ENCODE measurements at regions not wholly inside any gene's neighbourhood (a gene's known extent, or its start where the extent isn't known, plus 50 kb on each side); places are given as distances from the start of the nearest gene placed in this dataset.

- Mint-ChIP-seq H3K4me3 (ENCODE audit: unreplicated experiment) (no peak overlapping the region), H3K27me3 (ENCODE audit: insufficient read depth, unreplicated experiment) (peaks cover 53% of the 10 kb centered on the region), H3K9me3 (ENCODE audit: unreplicated experiment) (no peaks in the 10 kb centered on the region), H3K4me1 (ENCODE audit: insufficient read depth, unreplicated experiment) (peaks cover 12% of the 10 kb centered on the region), H3K36me3 (ENCODE audit: insufficient read depth, unreplicated experiment) (no peaks in the 10 kb centered on the region), H3K27ac (ENCODE audit: low read depth, unreplicated experiment) (no peak overlapping the region)
- POLR2A ChIA-PET, result no interaction called here
- CTCF ChIA-PET, result interaction anchor here (0.6 to 3.2 kb wide), 4 partner anchors 9 to 297 kb away, joined by 3 to 12 read pairs (median 3); no protein-coding TSS in a partner anchor
- DNase-seq (ENCODE audit: unreplicated experiment), result no peak
- no TSS peak for BruUV-seq (replicated peaks)
- no peak for TF ChIP-seq CTCF (IDR thresholded peaks at IDR 0.05; ENCODE audit: unreplicated experiment)
- intact Hi-C loops (cut with micrococcal nuclease), result no loop called here
Observed at GRCh38 chr3:102714567-102714966, 279.8 kb downstream of the ZPLD1 start.

- TF ChIP-seq CTCF (IDR thresholded peaks at IDR 0.05; ENCODE audit: unreplicated experiment), result no peak
- intact Hi-C loops (cut with micrococcal nuclease), result no loop called here
- peak; percentile 60 for DNase-seq (ENCODE audit: unreplicated experiment)
- POLR2A ChIA-PET, result no interaction called here
- Mint-ChIP-seq H3K27ac (ENCODE audit: low read depth, unreplicated experiment) (no peak overlapping the region), H3K4me1 (ENCODE audit: insufficient read depth, unreplicated experiment) (peaks cover 12% of the 10 kb centered on the region), H3K4me3 (ENCODE audit: unreplicated experiment) (no peak overlapping the region), H3K9me3 (ENCODE audit: unreplicated experiment) (no peaks in the 10 kb centered on the region), H3K36me3 (ENCODE audit: insufficient read depth, unreplicated experiment) (no peaks in the 10 kb centered on the region), H3K27me3 (ENCODE audit: insufficient read depth, unreplicated experiment) (peaks cover 53% of the 10 kb centered on the region)
- no TSS peak for BruUV-seq (replicated peaks)
- CTCF ChIA-PET, result interaction anchor here (0.6 to 3.2 kb wide), 3 partner anchors 9 to 172 kb away, joined by 3 to 12 read pairs (median 3); no protein-coding TSS in a partner anchor
Observed at GRCh38 chr3:102715030-102715697, 280.3 kb downstream of the ZPLD1 start.

GRCh38 chr3:102718651-102719050, 283.8 kb downstream of the ZPLD1 start:
- POLR2A ChIA-PET, result no interaction called here

GRCh38 chr3:102722317-102722716, 287.5 kb downstream of the ZPLD1 start:
- H3K27ac Mint-ChIP-seq (ENCODE audit: low read depth, unreplicated experiment), result no peak overlapping the region
- ChIA-PET POLR2A (no interaction called here), CTCF (interaction anchor here (0.5 kb wide), 1 partner anchor 44 kb away, joined by 3 read pairs; no protein-coding TSS in a partner anchor)
- DNase-seq (ENCODE audit: unreplicated experiment), result no peak
- H3K9me3 Mint-ChIP-seq (ENCODE audit: unreplicated experiment), result no peaks in the 10 kb centered on the region
- intact Hi-C loops (cut with micrococcal nuclease), result no loop called here
- BruUV-seq (replicated peaks), result no TSS peak
- TF ChIP-seq CTCF (IDR thresholded peaks at IDR 0.05; ENCODE audit: unreplicated experiment), result no peak
- no peaks in the 10 kb centered on the region for H3K4me1 Mint-ChIP-seq (ENCODE audit: insufficient read depth, unreplicated experiment)
- H3K4me3 Mint-ChIP-seq (ENCODE audit: unreplicated experiment), result no peak overlapping the region
- peaks cover 99% of the 10 kb centered on the region for H3K27me3 Mint-ChIP-seq (ENCODE audit: insufficient read depth, unreplicated experiment)
- H3K36me3 Mint-ChIP-seq (ENCODE audit: insufficient read depth, unreplicated experiment), result no peaks in the 10 kb centered on the region

More at GRCh38 chr3:102718651-102719050, 283.8 kb downstream of the ZPLD1 start:
- no TSS peak for BruUV-seq (replicated peaks)
- Mint-ChIP-seq H3K4me1 (ENCODE audit: insufficient read depth, unreplicated experiment) (peaks cover 12% of the 10 kb centered on the region), H3K27ac (ENCODE audit: low read depth, unreplicated experiment) (no peak overlapping the region), H3K4me3 (ENCODE audit: unreplicated experiment) (no peak overlapping the region), H3K27me3 (ENCODE audit: insufficient read depth, unreplicated experiment) (peaks cover 71% of the 10 kb centered on the region), H3K9me3 (ENCODE audit: unreplicated experiment) (no peaks in the 10 kb centered on the region), H3K36me3 (ENCODE audit: insufficient read depth, unreplicated experiment) (no peaks in the 10 kb centered on the region)
- intact Hi-C loops (cut with micrococcal nuclease), result no loop called here
- no peak for DNase-seq (ENCODE audit: unreplicated experiment)
- CTCF ChIA-PET, result interaction anchor here (1.0 to 1.2 kb wide), 2 partner anchors 27 to 45 kb away, joined by 4 to 12 read pairs; no protein-coding TSS in a partner anchor
- no peak for TF ChIP-seq CTCF (IDR thresholded peaks at IDR 0.05; ENCODE audit: unreplicated experiment)
